Endothelial cell of umbilical vein (primary cell): ENCODE measurements at regions not wholly inside any gene's neighbourhood (a gene's known extent, or its start where the extent isn't known, plus 50 kb on each side); places are given as distances from the start of the nearest gene placed in this dataset.

Experiments
- EZH2 ChIP-seq: IDR thresholded peaks from 2 replicates; pipeline ENCODE4 v1.6.1; 2012; ENCODE audit warnings: borderline replicate concordance, low read depth, mild to moderate bottlenecking, moderate library complexity, low read length, inconsistent platforms; ENCODE audit not compliant: severe bottlenecking
- GATA2 ChIP-seq: IDR thresholded peaks from 2 replicates; pipeline ENCODE4 v1.7.0; 2011; ENCODE audit warnings: low read depth, mild to moderate bottlenecking, moderate library complexity, mixed read lengths, low read length; ENCODE audit not compliant: insufficient read length, insufficient read depth
- JUN ChIP-seq: IDR thresholded peaks from 2 replicates; pipeline ENCODE4 v1.6.1; 2011; ENCODE audit warnings: borderline replicate concordance, low read depth; ENCODE audit not compliant: insufficient read length, insufficient read depth
- POLR2A ChIP-seq: IDR thresholded peaks from 2 replicates; pipeline ENCODE4 v1.6.1; 2012; ENCODE audit warnings: low read depth, mild to moderate bottlenecking, control low read depth, low read length
- POLR2AphosphoS5 ChIP-seq: IDR thresholded peaks from 2 replicates; pipeline ENCODE4 v1.6.1; 2012; ENCODE audit warnings: low read depth, mild to moderate bottlenecking, control low read depth, low read length, moderate library complexity; ENCODE audit not compliant: insufficient read depth
- TF ChIP-seq, protein P1 (sequence below), 2 donors: IDR thresholded peaks; 1 replicate in 1 of 2; 2 replicates in 1 of 2; pipeline ENCODE4 v1.5.1; 2011; ENCODE audit warnings: low read length in 2 of 2, mild to moderate bottlenecking in 2 of 2, moderate library complexity in 2 of 2, control low read depth in 1 of 2, inconsistent platforms in 1 of 2, low read depth in 1 of 2; ENCODE audit not compliant: insufficient read depth in 1 of 2; ENCODE audit errors: extremely low read depth in 1 of 2
- TF ChIP-seq, protein P2 (sequence below): IDR thresholded peaks from 2 replicates; pipeline ENCODE4 v1.6.1; 2011; ENCODE audit not compliant: insufficient read depth, insufficient read length

DNA sequence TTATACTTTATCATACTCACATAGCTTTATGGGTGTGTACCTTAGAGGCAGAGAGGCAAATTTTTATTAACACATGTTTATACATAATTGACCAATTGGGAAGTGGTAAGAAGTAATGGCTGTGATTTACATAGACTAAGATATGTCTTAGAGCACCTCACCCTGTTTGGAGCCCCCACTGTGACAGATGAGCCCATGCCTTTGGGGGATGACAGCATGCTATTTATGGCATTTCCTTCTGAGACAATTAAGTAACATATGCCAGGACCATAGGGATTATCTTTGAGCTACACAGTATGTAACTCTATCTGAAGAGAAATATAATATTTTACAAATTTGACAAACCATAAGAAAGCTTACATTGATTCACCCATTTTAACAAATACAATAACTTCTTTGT lies 1655.3 kb upstream of the ACVR2A start:
- no peak for TF ChIP-seq GATA2
- TF ChIP-seq, protein P1, sequence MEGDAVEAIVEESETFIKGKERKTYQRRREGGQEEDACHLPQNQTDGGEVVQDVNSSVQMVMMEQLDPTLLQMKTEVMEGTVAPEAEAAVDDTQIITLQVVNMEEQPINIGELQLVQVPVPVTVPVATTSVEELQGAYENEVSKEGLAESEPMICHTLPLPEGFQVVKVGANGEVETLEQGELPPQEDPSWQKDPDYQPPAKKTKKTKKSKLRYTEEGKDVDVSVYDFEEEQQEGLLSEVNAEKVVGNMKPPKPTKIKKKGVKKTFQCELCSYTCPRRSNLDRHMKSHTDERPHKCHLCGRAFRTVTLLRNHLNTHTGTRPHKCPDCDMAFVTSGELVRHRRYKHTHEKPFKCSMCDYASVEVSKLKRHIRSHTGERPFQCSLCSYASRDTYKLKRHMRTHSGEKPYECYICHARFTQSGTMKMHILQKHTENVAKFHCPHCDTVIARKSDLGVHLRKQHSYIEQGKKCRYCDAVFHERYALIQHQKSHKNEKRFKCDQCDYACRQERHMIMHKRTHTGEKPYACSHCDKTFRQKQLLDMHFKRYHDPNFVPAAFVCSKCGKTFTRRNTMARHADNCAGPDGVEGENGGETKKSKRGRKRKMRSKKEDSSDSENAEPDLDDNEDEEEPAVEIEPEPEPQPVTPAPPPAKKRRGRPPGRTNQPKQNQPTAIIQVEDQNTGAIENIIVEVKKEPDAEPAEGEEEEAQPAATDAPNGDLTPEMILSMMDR (IDR thresholded peaks at IDR 0.05; ENCODE audit: extremely low read depth in 1 of 2, insufficient read depth in 1 of 2, low read depth in 1 of 2, low read length in 2 of 2), result no peak
- TF ChIP-seq POLR2AphosphoS5, result no peak
- TF ChIP-seq, protein P2, sequence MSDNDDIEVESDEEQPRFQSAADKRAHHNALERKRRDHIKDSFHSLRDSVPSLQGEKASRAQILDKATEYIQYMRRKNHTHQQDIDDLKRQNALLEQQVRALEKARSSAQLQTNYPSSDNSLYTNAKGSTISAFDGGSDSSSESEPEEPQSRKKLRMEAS, result no peak
- TF ChIP-seq EZH2, result no peak
- no peak for TF ChIP-seq POLR2A
- TF ChIP-seq JUN, result no peak
